GM12873 (cell line): ENCODE measurements at regions not wholly inside any gene's neighbourhood (a gene's known extent, or its start where the extent isn't known, plus 50 kb on each side); places are given as distances from the start of the nearest gene placed in this dataset.

Experiments used
- CTCF ChIP-seq: IDR thresholded peaks from 2 replicates; pipeline ENCODE4 v1.5.1; 2012; ENCODE audit warnings: low read depth, mild to moderate bottlenecking, moderate library complexity, low read length, control low read depth; ENCODE audit not compliant: insufficient read depth; ENCODE audit errors: missing control alignments

GRCh38 chr14:81811705-81812269 lies 278.1 kb upstream of the SEL1L start:
- TF ChIP-seq CTCF = no peak

- no peak for TF ChIP-seq CTCF
Observed at GRCh38 chr14:81818271-81818670, 284.6 kb upstream of the SEL1L start.

- TF ChIP-seq CTCF = no peak
Observed at GRCh38 chr14:81819344-81819743, 285.7 kb upstream of the SEL1L start.

- TF ChIP-seq CTCF = no peak
Observed at GRCh38 chr14:81819910-81820309, 286.3 kb upstream of the SEL1L start.

- no peak for TF ChIP-seq CTCF
Observed at GRCh38 chr14:81826081-81826480, 292.4 kb upstream of the SEL1L start.

GRCh38 chr14:81829447-81829846 lies 295.8 kb upstream of the SEL1L start:
- no peak for TF ChIP-seq CTCF

GRCh38 chr14:81831128-81831820 lies 297.6 kb upstream of the SEL1L start:
- no peak for TF ChIP-seq CTCF
